Skeletal muscle tissue (tissue), 3 donors: ENCODE measurements at regions not wholly inside any gene's neighbourhood (a gene's known extent, or its start where the extent isn't known, plus 50 kb on each side); places are given as distances from the start of the nearest gene placed in this dataset.

Experiments
- H3K27ac ChIP-seq: one replicate; pipeline ENCODE4 v1.7.0; 2013; ENCODE audit warnings: mild to moderate bottlenecking, low read depth, low read length, inconsistent platforms
- H3K27me3 ChIP-seq, 3 donors: one replicate each; pipeline ENCODE4 v1.7.0; 2013; ENCODE audit warnings: low read length in 3 of 3; ENCODE audit not compliant: control insufficient read depth in 3 of 3, insufficient read depth in 3 of 3
- H3K36me3 ChIP-seq, 3 donors: one replicate each; pipeline ENCODE4 v1.7.0; 2013; ENCODE audit warnings: low read length in 3 of 3; ENCODE audit not compliant: control insufficient read depth in 3 of 3, insufficient read depth in 3 of 3
- H3K4me1 ChIP-seq, 3 donors: one replicate each; pipeline ENCODE4 v1.7.0; 2013; ENCODE audit warnings: low read length in 3 of 3, mild to moderate bottlenecking in 3 of 3; ENCODE audit not compliant: control insufficient read depth in 3 of 3, insufficient read depth in 3 of 3
- H3K4me3 ChIP-seq, 3 donors: one replicate each; pipeline ENCODE4 v1.7.0; 2013; ENCODE audit warnings: low read length in 3 of 3
- H3K9ac ChIP-seq, 3 donors: one replicate each; pipeline ENCODE4 v1.7.0; 2013; ENCODE audit warnings: low read length in 3 of 3, mild to moderate bottlenecking in 3 of 3, moderate library complexity in 2 of 3, low read depth in 1 of 3
- H3K9me3 ChIP-seq, 3 donors: one replicate each; pipeline ENCODE4 v1.7.0; 2013; ENCODE audit warnings: low read length in 3 of 3; ENCODE audit not compliant: control insufficient read depth in 3 of 3
- donor health status: Osteomylitis.

- H3K9me3 ChIP-seq, result no peaks in the 10 kb centered on the region
- no peaks in the 10 kb centered on the region for H3K36me3 ChIP-seq
- no peak overlapping the region for H3K4me3 ChIP-seq
- H3K27me3 ChIP-seq, result no peaks in the 10 kb centered on the region
- no peaks in the 10 kb centered on the region for H3K4me1 ChIP-seq
- no peak overlapping the region for H3K27ac ChIP-seq
- H3K9ac ChIP-seq, result no peak overlapping the region
Observed at GRCh38 chr21:32162727-32163320, 116.0 kb downstream of the MIS18A start.

DNA sequence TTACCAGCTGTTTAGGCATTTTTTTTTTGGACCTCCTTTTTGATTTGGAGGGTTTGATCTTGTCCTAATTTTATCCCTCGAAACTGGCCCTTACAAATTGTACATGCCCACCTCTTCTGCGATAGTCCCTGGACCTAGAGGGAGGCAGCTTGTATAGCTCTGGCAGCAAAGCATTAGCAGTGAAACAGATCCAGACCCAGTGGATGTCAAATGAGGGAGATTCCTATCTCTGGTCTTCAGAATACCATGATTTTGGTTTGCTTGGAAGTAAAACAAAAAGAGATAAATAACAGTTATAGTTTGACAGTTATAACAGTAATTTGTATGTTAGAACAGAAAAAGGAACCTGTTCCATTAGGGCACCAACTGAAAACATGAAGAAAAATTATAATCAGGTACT is 123.6 kb downstream of the MIS18A start:
- Histone ChIP-seq H3K4me3 (no peak overlapping the region), H3K36me3 (no peaks in the 10 kb centered on the region), H3K27ac (no peak overlapping the region), H3K27me3 (no peaks in the 10 kb centered on the region), H3K9ac (no peak overlapping the region), H3K9me3 (no peaks in the 10 kb centered on the region), H3K4me1 (no peaks in the 10 kb centered on the region)

- Histone ChIP-seq H3K27me3 (no peaks in the 10 kb centered on the region), H3K9ac (no peak overlapping the region), H3K36me3 (no peaks in the 10 kb centered on the region), H3K9me3 (peaks cover 0 to 2% (median 0%) of the 10 kb centered on the region in 3 donors), H3K27ac (no peak overlapping the region), H3K4me1 (peaks cover 0 to 2% (median 0%) of the 10 kb centered on the region in 3 donors), H3K4me3 (no peak overlapping the region)
Observed at GRCh38 chr21:32147041-32147440, 131.8 kb downstream of the MIS18A start.

GRCh38 chr21:32144851-32145250 is 134.0 kb downstream of the MIS18A start:
- Histone ChIP-seq H3K4me3 (no peak overlapping the region), H3K9ac (no peak overlapping the region), H3K36me3 (no peaks in the 10 kb centered on the region), H3K4me1 (peaks cover 0 to 6% (median 0%) of the 10 kb centered on the region in 3 donors), H3K27me3 (no peaks in the 10 kb centered on the region), H3K27ac (no peak overlapping the region), H3K9me3 (peaks cover 0 to 2% (median 0%) of the 10 kb centered on the region in 3 donors)

GRCh38 chr21:32143241-32143939 is 135.5 kb downstream of the MIS18A start:
- no peak overlapping the region for H3K27ac ChIP-seq
- H3K4me1 ChIP-seq, result peaks cover 0 to 6% (median 0%) of the 10 kb centered on the region in 3 donors
- no peak overlapping the region for H3K4me3 ChIP-seq
- H3K9ac ChIP-seq, result no peak overlapping the region
- peaks cover 0 to 2% (median 0%) of the 10 kb centered on the region in 3 donors for H3K9me3 ChIP-seq
- H3K36me3 ChIP-seq, result no peaks in the 10 kb centered on the region
- no peaks in the 10 kb centered on the region for H3K27me3 ChIP-seq

DNA sequence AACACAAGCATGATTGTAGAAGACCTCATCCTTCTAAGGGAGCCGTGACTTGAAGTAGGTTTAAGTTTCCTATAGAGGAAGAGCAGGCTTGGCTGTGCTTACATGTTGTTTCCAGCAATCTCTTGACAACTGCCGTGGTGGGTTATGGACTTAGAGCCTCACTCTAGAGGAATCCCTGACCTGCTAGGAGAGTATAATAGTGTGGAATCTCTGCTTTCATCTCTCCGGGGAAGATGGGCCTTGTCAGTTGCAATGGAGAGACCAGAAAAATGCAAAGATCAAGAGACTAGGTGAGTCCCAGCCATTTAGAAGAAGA is 137.6 kb downstream of the MIS18A start:
- Histone ChIP-seq H3K27ac (no peak overlapping the region), H3K9ac (no peak overlapping the region), H3K9me3 (peaks cover 0 to 4% (median 3%) of the 10 kb centered on the region in 3 donors), H3K4me1 (peaks cover 0 to 6% (median 0%) of the 10 kb centered on the region in 3 donors), H3K27me3 (no peaks in the 10 kb centered on the region), H3K4me3 (no peak overlapping the region), H3K36me3 (no peaks in the 10 kb centered on the region)

GRCh38 chr21:32140604-32141317 is 138.1 kb downstream of the MIS18A start:
- Histone ChIP-seq H3K36me3 (no peaks in the 10 kb centered on the region), H3K9me3 (peaks cover 0 to 4% (median 3%) of the 10 kb centered on the region in 3 donors), H3K27me3 (no peaks in the 10 kb centered on the region), H3K27ac (no peak overlapping the region), H3K4me1 (peaks cover 0 to 7% (median 1%) of the 10 kb centered on the region in 3 donors), H3K9ac (no peak overlapping the region), H3K4me3 (no peak overlapping the region)

DNA sequence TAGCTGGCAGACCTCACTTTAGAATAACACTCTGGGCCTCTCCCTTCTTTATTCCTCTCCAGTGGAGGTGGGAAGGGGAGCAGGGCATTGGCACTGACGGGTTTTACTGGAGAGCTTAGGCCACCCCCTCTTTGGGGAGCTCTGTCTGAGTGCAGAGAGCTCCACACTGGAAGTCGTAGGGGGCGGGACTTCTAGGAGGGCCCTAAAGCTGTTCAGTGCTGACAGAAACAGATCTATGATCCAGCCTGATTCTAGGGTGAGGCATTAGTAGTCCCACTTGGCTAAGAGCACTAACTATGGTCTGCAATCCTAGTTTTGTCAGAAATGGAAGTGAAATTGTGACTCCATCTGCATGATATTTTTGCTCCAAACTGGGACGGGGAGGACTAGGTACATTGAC is 138.7 kb downstream of the MIS18A start:
- Histone ChIP-seq H3K27ac (no peak overlapping the region), H3K9me3 (peaks cover 0 to 4% (median 3%) of the 10 kb centered on the region in 3 donors), H3K27me3 (no peaks in the 10 kb centered on the region), H3K9ac (no peak overlapping the region), H3K36me3 (no peaks in the 10 kb centered on the region), H3K4me1 (peaks cover 2 to 11% (median 4%) of the 10 kb centered on the region in 3 donors), H3K4me3 (no peak overlapping the region)

- Histone ChIP-seq H3K27me3 (no peaks in the 10 kb centered on the region), H3K4me3 (no peak overlapping the region), H3K9ac (no peak overlapping the region), H3K9me3 (peaks cover 0 to 4% (median 3%) of the 10 kb centered on the region in 3 donors), H3K4me1 (peaks cover 7 to 14% (median 8%) of the 10 kb centered on the region in 3 donors), H3K36me3 (no peaks in the 10 kb centered on the region), H3K27ac (no peak overlapping the region)
Observed at GRCh38 chr21:32138658-32139057, 140.2 kb downstream of the MIS18A start.

GRCh38 chr21:32137931-32138330 is 140.9 kb downstream of the MIS18A start:
- Histone ChIP-seq H3K4me1 (peaks cover 7 to 14% (median 8%) of the 10 kb centered on the region in 3 donors), H3K9me3 (peaks cover 0 to 4% (median 3%) of the 10 kb centered on the region in 3 donors), H3K27me3 (no peaks in the 10 kb centered on the region), H3K4me3 (no peak overlapping the region), H3K36me3 (no peaks in the 10 kb centered on the region), H3K27ac (no peak overlapping the region), H3K9ac (no peak overlapping the region)
